ENCODE measurements at regions not wholly inside any gene's neighbourhood (a gene's known extent, or its start where the extent isn't known, plus 50 kb on each side); places are given as distances from the start of the nearest gene placed in this dataset.

DNA sequence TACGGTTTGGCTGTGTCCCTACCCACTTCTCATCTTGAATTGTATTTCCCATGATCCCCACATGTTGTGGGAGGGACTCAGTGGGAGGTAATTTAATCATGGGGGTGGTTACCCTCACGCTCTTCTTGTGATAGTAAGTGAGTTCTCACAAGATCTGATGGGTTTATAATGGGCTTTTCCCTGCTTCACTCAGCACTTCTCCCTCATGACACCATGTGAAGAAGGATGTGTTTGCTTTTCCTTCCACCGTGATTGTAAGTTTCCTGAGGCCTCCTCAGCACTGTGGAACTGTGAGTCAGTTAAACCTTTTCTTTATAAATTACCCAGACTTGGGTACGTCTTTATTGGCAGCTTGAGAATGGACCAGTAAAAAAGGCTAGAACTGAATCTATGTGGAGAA is 750.0 kb upstream of the ID2 start:
- DNase-seq (ENCODE audit: low spot score) = no peak
- intact Hi-C loops (cut with DNase I) = no loop called here

DNA sequence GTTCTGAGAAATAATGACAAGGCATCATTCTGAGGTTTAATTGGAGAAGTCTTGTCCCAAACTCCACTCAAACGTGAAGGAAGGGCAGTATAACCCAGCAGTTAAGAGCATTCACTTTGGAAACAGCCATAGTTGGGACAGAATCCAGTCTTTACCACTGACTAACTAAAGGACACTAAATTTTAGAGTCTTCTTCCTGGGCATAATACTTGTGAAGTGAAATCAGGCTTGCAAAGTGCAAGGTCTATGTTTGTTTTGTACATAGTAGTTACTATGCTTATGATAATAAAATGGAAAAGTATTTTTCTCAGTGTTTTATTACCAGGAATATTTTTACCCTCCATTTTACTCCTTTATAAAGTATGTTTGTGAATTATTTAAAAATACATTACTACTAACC is 748.2 kb upstream of the ID2 start:
- intact Hi-C loops (cut with DNase I) = no loop called here
- DNase-seq (ENCODE audit: low spot score) = no peak

DNA sequence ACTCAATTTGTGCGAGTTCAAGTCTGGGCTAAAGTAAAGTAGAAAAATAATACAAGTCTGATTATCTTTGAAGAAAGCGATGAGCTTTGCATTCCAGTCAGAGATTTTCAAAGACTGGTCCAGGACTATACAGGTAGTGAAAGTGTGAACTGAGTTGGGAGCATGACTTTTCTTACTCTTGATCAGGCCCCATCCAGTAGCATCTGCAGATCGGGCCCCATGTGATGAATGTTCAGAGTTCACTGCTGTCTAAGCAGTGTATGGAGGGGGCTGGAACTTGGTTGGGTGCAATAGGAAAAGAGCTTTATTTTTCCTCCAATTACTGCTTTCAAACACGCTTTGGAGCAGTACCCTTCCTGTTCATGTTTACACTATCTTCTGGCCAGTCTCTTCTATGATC is 747.4 kb upstream of the ID2 start:
- intact Hi-C loops (cut with DNase I) = no loop called here
- DNase-seq (ENCODE audit: low spot score) = no peak

DNA sequence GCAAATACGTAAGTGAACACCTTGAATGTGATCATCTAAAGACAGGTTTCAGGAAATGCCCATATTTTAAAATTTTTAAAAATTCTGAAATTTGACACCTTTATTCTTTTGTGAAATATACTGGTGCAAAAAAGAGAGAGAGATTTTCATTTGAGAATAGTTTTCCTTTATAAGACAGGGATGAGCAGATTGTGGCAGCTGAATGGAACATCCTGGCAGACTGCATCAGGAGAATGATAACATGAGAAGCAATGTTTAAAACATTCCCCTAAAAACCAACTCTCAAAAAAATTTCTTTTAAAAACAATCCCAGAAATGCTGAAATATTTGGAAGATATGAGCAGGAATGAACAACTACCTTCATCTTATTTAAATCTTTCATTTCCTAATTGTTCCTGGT is 744.8 kb upstream of the ID2 start:
- intact Hi-C loops (cut with DNase I) = no loop called here
- DNase-seq (ENCODE audit: low spot score) = no peak

DNA sequence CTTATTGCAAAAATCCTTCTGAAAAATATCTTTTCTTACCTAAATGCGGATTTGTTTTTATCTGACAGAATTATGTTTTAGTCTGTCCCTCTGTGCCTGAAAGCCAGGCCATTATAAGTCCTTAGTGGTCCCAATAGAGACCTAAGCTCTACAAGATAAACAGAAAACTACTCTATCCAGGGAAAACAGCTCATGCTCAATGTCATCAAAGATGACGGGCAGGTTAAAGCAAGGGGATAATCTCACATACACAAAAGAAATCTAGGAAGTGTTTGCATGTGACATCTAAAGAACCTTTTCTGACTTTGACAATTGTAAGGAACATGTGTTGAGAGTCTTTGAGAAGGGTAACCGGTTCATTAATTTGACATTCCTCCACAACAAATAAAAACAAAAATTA is 741.1 kb upstream of the ID2 start:
- intact Hi-C loops (cut with DNase I) = no loop called here
- no peak for DNase-seq (ENCODE audit: low spot score)

DNA sequence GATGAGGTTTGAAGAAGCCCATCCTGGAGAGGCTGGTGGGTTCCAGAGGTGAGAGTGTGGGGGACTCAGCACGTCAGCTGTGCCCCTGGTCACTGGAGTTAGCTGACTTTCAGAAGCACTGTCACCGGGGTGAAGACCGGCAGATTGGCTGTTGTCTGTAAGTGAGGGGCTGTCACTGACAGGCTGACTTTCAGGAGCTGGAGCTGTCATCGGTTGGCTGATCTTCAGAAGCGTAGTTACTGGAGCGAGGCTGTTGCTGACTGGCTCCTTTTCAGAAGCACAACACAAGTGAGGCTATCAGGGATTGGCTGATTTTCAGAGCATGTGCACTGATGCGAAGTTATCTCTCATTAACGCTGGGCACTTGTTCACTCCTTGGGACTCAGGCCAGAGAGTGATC is 738.4 kb upstream of the ID2 start:
- intact Hi-C loops (cut with DNase I) = no loop called here
- peak; percentile 57 for DNase-seq (ENCODE audit: low spot score)

DNA sequence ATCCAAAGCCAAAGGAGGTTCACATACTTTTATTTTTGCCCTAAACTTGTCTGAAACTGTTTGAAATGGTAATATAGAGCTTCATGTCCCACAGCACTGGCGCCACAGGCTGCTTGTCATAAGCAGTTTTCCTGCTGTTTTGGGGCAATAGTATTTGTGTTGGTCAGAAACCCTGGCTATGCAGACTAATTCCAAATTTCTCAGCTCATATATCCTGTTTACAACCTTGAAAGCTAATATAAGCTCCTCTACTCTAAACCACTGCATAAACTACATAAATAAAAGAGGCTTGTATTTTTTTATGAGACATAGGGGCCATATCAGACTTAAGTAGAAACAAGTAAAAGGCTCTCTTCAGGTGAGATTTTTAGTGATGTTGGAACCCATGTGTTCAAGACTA is 736.8 kb upstream of the ID2 start:
- intact Hi-C loops (cut with DNase I) = no loop called here
- DNase-seq (ENCODE audit: low spot score) = no peak

DNA sequence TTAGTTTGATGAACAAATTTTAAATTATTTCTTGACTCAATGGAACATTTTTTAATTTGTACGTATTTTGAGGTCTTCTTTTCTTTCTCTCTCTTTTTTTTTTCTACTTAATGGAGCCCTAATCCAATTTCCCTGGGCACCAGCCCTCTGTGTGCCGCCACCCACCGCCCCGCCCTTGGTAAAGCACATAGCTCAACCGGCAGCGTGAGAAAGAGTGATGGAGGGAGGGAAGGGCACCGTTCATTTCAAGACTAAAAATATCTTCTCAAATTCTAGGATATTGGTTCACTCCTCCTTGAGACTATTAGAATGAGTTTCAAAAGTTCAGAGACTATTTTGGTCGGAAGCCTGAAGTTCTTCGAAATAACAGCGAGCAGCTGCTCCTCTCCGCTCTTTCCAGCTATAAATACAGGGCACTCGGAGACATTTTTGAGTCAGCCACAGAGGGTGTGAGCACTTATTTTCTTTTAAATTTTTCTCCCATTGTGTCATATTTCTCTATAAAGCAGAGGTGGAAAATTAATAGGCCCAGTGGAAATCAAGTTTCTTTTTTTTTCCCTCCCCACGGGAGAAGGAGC is 731.7 kb upstream of the ID2 start:
- peak; percentile 54 for DNase-seq (ENCODE audit: low spot score)
- intact Hi-C loops (cut with DNase I) = no loop called here

DNA sequence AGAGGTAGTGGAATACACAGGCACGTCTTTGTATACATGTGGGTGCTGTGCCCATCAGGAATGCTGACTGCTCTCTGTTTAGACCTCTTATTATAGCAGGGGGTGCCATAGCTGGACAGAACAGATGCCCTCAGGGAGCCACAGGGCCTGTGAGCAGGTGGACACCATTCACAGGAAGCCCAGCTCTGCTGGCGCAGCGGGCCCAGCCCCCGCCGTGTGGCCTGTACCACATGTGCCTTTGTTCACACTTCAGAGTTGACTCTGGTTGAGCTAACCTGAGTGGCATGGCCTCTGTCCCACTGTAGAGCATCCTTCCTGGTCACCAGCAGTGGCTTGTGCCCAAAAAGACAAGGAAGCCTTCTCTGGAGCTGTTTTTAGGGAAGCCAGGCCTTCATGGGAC is 730.9 kb upstream of the ID2 start:
- no peak for DNase-seq (ENCODE audit: low spot score)
- intact Hi-C loops (cut with DNase I) = no loop called here

DNA sequence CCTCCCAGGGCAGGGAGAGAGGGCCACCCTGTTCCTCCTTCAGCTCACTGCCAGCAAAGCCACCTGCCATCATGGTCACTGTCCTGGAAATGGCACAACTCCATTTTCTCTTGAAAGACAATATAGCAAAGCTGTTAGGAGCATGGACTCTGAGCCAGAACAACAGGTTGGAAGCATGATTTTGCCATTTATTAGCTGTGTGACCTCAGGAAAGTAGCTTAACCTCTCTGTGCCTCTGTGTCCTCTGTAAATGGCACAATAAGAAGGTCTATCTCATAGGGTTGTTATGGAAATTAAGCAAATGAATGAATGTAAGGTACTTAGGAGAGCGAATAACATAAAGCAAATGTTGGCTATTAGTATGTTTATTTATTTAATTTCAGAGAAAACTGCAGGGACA is 730.4 kb upstream of the ID2 start:
- no peak for DNase-seq (ENCODE audit: low spot score)
- intact Hi-C loops (cut with DNase I) = no loop called here

DNA sequence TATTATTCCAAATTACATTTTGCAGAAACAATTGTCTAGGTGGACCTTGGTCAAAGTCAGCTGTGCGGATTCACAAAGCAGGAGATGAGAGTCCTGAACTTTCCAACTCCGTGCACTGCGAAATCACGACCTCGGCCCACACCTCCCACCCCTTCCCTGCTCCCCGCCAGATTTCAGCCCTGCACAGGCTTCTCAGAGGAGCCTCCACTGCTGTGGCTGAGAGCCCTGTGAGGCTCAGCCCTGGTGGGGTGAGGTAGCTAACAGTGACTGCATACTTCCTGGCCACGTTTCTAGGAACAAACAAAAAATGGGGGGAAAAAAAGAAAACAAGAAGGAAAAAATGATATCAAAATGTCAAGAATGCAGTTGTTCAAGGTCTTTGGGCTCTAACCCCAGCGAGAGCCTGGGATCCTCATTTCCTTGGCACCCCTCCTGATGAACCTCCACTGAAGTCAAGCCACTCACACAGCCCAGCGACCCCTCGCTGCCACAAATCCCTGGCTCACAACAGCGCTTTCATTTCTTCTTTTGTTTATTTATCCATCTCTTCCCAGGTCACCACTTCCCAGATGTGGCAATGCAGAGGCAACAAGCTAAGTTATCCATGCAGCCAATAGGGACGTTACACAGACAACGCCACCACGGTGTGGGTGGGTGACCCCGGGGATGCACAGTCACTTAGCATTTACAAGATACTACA is 729.7 kb upstream of the ID2 start:
- intact Hi-C loops (cut with DNase I) = no loop called here
- DNase-seq (ENCODE audit: low spot score) = no peak

DNA sequence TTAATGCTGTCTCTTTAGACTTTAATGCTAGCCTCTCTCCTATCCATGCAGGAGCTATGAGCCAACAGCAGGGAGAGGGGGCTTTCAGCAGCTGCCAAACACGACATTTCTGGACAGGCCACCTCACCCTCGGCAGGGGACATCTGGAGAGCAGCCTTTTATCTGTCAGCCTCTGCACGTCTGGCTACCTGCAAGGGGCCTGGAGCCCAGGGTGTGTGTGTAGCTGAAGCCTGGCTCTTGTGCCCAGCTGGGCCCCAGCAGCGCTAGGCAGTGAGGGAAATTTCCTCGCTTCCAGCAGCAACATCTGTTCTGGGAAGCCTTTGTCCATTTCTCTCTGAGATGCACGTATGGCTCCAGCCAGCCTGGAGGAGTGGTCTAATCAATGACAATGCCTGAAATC is 728.7 kb upstream of the ID2 start:
- no peak for DNase-seq (ENCODE audit: low spot score)
- intact Hi-C loops (cut with DNase I) = no loop called here

DNA sequence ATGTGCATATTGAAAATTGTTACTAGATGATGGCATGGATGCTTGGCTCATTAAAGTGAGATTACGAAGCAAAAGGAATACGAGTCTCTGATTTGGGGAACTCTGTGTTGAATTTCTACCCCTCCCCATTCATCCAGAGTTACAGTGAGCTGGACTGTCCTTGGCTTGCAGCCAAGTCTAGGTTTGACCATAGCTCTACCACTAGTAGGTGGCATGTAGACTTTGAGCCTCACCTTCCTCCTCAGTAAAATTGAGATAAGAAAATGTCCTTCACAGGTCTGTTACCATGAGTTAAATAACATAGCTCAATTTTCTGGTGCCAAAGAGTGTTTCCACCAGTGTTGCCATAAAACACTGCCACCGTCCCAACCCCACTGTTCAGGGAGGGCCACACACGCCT is 727.6 kb upstream of the ID2 start:
- no peak for DNase-seq (ENCODE audit: low spot score)
- intact Hi-C loops (cut with DNase I) = no loop called here

DNA sequence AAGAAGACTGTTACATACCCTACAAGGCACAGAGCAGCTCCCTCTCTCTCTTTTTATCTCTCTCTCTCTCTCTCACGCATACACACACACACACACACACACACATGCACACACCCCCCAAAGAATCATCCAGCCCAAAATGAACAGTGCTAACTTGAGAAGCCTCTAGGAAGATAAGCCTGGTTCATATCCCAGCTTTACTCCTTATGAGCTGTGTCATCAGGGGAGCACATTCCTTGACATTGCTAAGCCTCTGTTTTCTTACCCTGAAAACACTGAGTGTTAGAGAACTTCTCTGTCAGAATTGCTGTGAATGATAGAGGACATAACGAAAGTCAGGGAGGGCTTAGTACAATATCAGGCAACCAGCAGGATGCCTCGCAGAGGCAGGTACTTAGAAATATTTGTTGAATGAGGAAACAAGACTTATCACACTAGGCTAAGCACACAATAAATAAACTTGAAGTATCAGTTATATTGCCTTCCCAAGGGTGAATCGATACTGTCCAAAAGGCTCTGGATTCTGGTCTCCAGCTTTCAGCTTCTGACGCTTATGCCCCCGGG is 725.6 kb upstream of the ID2 start:
- DNase-seq (ENCODE audit: low spot score) = no peak
- intact Hi-C loops (cut with DNase I) = no loop called here

DNA sequence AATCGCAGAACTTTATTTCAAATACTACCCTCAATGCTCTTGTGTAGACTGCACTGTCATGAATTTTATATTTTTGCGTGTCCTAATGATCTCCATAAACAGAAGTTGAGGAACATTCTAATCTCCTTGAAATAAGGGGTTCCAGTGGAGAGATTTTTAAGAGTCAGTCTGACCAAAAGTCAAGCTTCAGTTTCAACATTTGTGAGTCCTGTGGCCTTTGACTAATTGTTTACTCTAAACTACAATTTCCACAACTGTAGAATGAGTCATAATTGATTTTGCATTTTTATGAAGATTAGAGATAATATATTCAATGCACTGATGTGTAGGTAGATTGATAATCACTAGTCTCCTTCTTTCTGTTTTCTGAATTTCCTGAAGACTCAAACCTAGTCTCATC is 720.3 kb upstream of the ID2 start:
- intact Hi-C loops (cut with DNase I) = no loop called here
- DNase-seq (ENCODE audit: low spot score) = no peak

DNA sequence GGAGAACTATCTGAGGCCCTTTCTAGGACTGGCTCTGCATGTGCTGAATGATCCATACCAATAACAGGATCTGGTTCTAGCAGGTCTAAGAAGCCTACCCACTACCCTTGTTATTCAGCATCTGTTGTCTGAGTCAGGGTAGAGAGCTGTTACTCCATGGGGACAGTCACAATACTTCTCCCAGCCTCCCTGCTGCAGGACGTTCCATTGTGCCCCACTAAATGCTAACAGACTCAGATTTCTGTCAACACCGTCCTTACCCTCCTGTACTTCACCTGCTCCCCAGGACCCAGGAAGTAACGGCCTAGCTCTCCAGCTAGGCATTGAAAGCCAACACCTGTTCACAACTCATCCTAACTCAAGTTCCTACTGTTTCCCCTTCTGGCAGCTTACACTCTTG is 719.7 kb upstream of the ID2 start:
- intact Hi-C loops (cut with DNase I) = no loop called here
- no peak for DNase-seq (ENCODE audit: low spot score)

DNA sequence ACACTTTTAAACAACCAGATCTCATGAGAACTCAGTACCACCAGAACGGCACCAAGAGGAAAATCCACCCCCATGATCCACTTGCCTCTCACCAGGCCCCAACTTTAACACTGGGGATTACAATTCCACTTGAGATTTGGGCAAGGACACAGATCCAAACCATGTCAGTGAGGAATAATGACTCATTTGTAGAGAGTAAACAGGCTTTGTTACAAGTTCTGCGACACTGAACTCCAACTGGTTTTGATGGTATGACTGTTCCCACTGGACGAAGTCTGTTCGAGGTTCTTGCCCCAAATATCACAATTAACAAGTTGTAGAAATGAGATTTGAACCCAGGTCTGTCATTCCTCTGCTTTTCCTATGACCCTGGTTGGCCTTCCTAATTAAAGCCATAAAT is 718.1 kb upstream of the ID2 start:
- no peak for DNase-seq (ENCODE audit: low spot score)
- intact Hi-C loops (cut with DNase I) = no loop called here

DNA sequence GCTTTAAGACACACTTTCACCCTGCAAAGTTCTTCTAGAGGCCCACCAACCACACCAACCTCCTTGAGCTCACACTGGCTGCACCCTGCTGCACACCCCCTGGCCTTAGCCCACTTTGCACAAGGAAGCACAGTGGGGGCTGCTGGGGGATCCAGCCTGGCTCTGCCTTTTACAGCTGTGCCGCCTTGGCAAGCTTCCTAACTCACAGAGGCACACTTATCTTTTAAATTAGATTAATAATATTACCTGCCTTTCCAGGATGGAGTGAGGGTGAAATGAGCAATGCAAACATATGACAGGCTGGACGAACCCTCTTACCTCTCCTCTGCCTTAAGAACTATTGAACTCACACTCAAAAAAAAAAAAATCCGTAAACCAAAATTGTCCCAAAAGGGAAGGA is 715.8 kb upstream of the ID2 start:
- DNase-seq (ENCODE audit: low spot score) = no peak
- intact Hi-C loops (cut with DNase I) = no loop called here

DNA sequence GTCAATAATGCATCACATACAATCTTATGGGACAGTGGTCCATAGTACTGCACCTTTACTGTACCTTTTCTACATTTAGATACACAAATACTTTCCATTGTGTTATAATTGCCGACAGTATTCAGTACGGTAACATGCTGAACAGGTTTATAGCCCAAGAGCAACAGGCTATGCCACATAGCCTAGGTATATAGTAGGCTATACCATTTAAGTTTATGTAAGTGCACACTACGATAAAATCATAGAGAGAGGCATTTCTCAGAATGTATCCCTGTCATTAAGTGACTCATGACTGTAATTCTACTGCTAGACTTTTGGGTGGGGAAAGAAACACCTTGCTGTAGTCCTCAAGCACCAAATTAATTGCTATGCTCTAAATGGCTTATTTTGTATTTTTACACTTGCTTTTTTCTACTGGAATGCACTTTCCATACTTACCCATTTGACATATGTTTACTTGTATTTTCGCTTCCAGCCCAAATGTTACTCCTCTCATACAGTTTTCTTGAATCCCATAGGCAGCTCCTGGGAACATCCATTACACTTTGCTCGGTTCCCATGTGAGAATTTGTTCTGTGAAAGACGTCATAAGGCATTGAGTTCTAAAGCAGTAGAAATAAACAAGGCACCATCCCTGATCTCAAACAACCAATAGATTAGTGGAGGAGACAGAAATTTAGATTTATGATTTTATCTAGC is 714.0 kb upstream of the ID2 start:
- intact Hi-C loops (cut with DNase I) = no loop called here
- no peak for DNase-seq (ENCODE audit: low spot score)

DNA sequence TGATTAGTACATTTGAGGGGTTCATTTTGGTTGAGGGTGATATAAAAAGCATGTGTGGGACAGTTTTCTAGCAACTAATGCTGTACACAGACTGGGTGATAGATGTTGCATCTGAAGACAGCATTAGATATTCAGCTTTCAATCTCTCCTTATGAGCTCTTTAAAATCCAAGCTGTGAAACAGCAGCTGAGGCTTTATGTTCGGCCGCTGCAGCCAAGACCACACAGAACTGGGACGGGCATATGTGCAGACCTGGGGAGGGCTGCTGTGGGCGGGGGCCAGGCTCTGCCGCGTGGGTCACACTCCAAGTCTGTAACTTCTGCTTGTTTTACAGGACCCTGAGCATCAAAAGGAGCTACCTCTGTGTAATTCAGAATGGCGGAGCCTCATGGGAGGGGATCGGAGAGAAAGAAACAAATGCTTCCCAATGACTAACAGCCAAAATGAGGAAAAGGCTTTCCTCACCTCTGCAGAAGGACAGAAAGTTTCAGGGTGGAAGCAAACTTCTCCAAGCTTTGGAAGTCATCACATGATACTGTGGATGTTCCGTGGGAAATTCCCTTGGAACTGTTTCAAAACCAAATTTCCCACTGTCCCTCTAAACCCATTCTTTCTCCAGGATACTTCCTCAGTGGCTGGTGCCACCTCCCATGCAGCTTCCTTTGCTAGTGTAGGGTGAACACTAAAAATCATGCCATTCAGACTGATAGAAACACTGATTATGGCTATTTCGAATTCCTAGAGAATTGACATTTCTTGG is 711.9 kb upstream of the ID2 start:
- DNase-seq (ENCODE audit: low spot score) = no peak
- intact Hi-C loops (cut with DNase I) = no loop called here
